ENCODE measurements at regions not wholly inside any gene's neighbourhood (a gene's known extent, or its start where the extent isn't known, plus 50 kb on each side); places are given as distances from the start of the nearest gene placed in this dataset.

GRCh38 chr3:117885011-117885441 lies 1149.6 kb downstream of the IGSF11 start:
- TF ChIP-seq POLR2A (IDR thresholded peaks at IDR 0.05; ENCODE audit: extremely low read depth, insufficient read length), result no peak
- TF ChIP-seq MYC (IDR thresholded peaks at IDR 0.05; ENCODE audit: low read depth, low read length), result no peak
- TF ChIP-seq CTCF (IDR thresholded peaks at IDR 0.05; ENCODE audit: low read depth, low read length), result no peak
